Gastrocnemius medialis (tissue), 4 donors: ENCODE measurements at regions not wholly inside any gene's neighbourhood (a gene's known extent, or its start where the extent isn't known, plus 50 kb on each side); places are given as distances from the start of the nearest gene placed in this dataset.

Experiments used
- ATAC-seq, 2 donors: fragments of 150-250 bp; one replicate each; pipeline ENCODE4 v1.9.1; 2016
- DNase-seq, 2 donors: peaks; one replicate each; pipeline ENCODE4 v3.0.0-alpha.2; 2019
- H3K27ac ChIP-seq, 4 donors: fragments of 200-600 bp; sonication (generic); 1 replicate in 1 of 4; 2 replicates in 3 of 4; pipeline ENCODE4 v1.5.1; 2016 to 2018; ENCODE audit warnings: mild to moderate bottlenecking in 2 of 4, moderate library complexity in 1 of 4
- H3K27me3 ChIP-seq, 3 donors: fragments of 200-600 bp; sonication (generic) in 2 of 3; 1 replicate in 1 of 3; 2 replicates in 2 of 3; pipeline versions ENCODE4 v1.5.1 to v1.6.0; 2016 to 2019; ENCODE audit warnings: mild to moderate bottlenecking in 1 of 3, moderate library complexity in 1 of 3
- H3K36me3 ChIP-seq, 2 donors: fragments of 200-600 bp; sonication (generic) in 1 of 2; one replicate each; pipeline ENCODE4 v1.5.1; 2017 to 2018
- H3K4me1 ChIP-seq, 2 donors: fragments of 200-600 bp; sonication (generic) in 1 of 2; one replicate each; pipeline ENCODE4 v1.5.1; 2016 to 2017; ENCODE audit warnings: mild to moderate bottlenecking in 2 of 2
- H3K4me3 ChIP-seq, 4 donors: fragments of 200-600 bp; sonication (generic) in 3 of 4; 1 replicate in 1 of 4; 2 replicates in 3 of 4; pipeline ENCODE4 v1.5.1; 2016 to 2019; ENCODE audit warnings: mild to moderate bottlenecking in 2 of 4
- H3K9me3 ChIP-seq, 3 donors: fragments of 200-600 bp; sonication (generic) in 2 of 3; 1 replicate in 1 of 3; 2 replicates in 2 of 3; pipeline ENCODE4 v1.5.1; 2016 to 2019
- POLR2A ChIP-seq, 2 donors: fragments of 450-650 bp; IDR thresholded peaks; one replicate each; pipeline ENCODE4 v1.6.1; 2017; ENCODE audit warnings: antibody characterized with exemption in 2 of 2, mild to moderate bottlenecking in 2 of 2, moderate library complexity in 2 of 2
- in situ Hi-C, 4 donors: fragments of 200-750 bp; cut with MboI; loops; one replicate each; pipeline versions ENCODE4 v1.15.0 to v1.8.0; 2017; ENCODE audit warnings: low sequenced_read_pairs in 4 of 4
- intact Hi-C: fragments of 100-400 bp; cut with DNase I; formaldehyde crosslinking; loops from one replicate; pipeline ENCODE4 v1.15.1; 2023; ENCODE audit warnings: low total_unique reads
- TF ChIP-seq, protein P1 (sequence below), 5 experiments: fragments of 450-650 bp in 3 of 5; fragments of 200-600 bp in 2 of 5; sonication (generic) in 2 of 5; IDR thresholded peaks in 4 of 5; conservative IDR thresholded peaks in 1 of 5; 1 replicate in 4 of 5; 2 replicates in 1 of 5; pipeline ENCODE4 v1.5.1; 2016 to 2019; ENCODE audit warnings: antibody characterized with exemption in 5 of 5, mild to moderate bottlenecking in 3 of 5, moderate library complexity in 3 of 5

DNA sequence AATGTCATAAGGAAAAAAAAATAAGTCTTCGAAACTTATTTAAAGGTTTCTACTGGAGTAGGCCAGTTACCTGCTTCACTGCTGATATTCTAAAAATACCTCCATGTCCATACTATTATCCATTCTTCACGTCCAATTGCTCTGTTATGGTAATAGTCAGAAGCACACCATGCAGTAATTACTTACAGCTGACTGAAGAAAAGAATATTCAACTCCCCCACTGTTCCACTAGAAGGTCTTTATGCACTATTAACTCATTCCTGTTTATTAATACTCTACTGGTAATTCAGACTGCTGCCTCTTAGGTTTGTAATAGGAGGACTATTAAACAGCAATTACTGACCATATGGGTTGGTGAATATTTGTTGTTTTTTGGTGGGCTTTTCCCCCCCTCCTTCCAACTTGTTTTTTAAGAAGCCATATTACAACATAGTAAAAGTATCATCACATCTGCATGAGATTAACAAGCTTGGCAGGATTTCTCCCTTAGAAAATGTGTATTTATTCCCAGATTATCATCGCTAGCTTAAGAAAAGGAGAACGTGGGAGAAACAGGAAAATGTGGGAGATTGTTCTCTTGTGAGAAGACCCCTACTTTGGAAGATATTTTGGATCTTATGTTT, 806.4 kb upstream of the FANCL start:
- TF ChIP-seq POLR2A (IDR thresholded peaks at IDR 0.05) = no peak
- TF ChIP-seq, protein P1, sequence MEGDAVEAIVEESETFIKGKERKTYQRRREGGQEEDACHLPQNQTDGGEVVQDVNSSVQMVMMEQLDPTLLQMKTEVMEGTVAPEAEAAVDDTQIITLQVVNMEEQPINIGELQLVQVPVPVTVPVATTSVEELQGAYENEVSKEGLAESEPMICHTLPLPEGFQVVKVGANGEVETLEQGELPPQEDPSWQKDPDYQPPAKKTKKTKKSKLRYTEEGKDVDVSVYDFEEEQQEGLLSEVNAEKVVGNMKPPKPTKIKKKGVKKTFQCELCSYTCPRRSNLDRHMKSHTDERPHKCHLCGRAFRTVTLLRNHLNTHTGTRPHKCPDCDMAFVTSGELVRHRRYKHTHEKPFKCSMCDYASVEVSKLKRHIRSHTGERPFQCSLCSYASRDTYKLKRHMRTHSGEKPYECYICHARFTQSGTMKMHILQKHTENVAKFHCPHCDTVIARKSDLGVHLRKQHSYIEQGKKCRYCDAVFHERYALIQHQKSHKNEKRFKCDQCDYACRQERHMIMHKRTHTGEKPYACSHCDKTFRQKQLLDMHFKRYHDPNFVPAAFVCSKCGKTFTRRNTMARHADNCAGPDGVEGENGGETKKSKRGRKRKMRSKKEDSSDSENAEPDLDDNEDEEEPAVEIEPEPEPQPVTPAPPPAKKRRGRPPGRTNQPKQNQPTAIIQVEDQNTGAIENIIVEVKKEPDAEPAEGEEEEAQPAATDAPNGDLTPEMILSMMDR (IDR thresholded peaks at IDR 0.05 in 4 of 5, conservative IDR thresholded peaks at IDR 0.05 in 1 of 5) = no peak
- DNase-seq (no peak), ATAC-seq (no peak)
- Histone ChIP-seq H3K27ac (no peak overlapping the region), H3K36me3 (no peaks in the 10 kb centered on the region), H3K4me3 (no peak overlapping the region), H3K27me3 (no peaks in the 10 kb centered on the region), H3K4me1 (no peaks in the 10 kb centered on the region), H3K9me3 (no peaks in the 10 kb centered on the region)
- in situ Hi-C loops = no loop called here
- intact Hi-C loops = no loop called here

GRCh38 chr2:59046401-59047372, 805.6 kb upstream of the FANCL start:
- H3K4me3 ChIP-seq = no peak overlapping the region
- DNase-seq (no peak), ATAC-seq (no peak)
- no peak for TF ChIP-seq POLR2A (IDR thresholded peaks at IDR 0.05)
- TF ChIP-seq, protein P1 (IDR thresholded peaks at IDR 0.05 in 4 of 5, conservative IDR thresholded peaks at IDR 0.05 in 1 of 5) = no peak
- in situ Hi-C loops = no loop called here
- H3K36me3 ChIP-seq = no peaks in the 10 kb centered on the region
- intact Hi-C loops = no loop called here
- no peaks in the 10 kb centered on the region for H3K9me3 ChIP-seq
- H3K4me1 ChIP-seq = no peaks in the 10 kb centered on the region
- H3K27ac ChIP-seq = no peak overlapping the region
- no peaks in the 10 kb centered on the region for H3K27me3 ChIP-seq

DNA sequence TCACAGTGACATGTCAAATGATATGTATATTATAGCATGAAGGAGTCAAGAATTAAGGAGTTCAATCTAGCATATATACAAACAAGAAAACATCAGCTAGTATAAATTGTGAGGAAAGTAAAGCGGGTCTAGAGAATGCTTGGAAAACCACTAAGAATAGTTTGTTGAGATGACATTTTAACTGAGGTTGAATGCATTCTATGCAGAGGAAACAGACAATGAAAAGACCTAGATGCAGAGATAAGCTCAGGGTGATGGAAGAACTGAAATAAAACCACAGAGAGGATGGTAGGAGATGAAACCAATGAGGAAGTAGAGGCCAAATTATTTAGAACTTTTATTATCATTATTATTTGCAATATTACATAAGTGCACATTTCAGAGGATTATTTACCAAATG, 803.6 kb upstream of the FANCL start:
- no peak for ATAC-seq
- H3K27ac ChIP-seq = no peak overlapping the region
- intact Hi-C loops (no loop called here), in situ Hi-C loops (no loop called here)
- H3K36me3 ChIP-seq = no peaks in the 10 kb centered on the region
- no peak for DNase-seq
- H3K27me3 ChIP-seq = no peaks in the 10 kb centered on the region
- no peaks in the 10 kb centered on the region for H3K4me1 ChIP-seq
- no peak overlapping the region for H3K4me3 ChIP-seq
- no peaks in the 10 kb centered on the region for H3K9me3 ChIP-seq
- no peak for TF ChIP-seq POLR2A (IDR thresholded peaks at IDR 0.05)
- TF ChIP-seq, protein P1 (IDR thresholded peaks at IDR 0.05 in 4 of 5, conservative IDR thresholded peaks at IDR 0.05 in 1 of 5) = no peak

DNA sequence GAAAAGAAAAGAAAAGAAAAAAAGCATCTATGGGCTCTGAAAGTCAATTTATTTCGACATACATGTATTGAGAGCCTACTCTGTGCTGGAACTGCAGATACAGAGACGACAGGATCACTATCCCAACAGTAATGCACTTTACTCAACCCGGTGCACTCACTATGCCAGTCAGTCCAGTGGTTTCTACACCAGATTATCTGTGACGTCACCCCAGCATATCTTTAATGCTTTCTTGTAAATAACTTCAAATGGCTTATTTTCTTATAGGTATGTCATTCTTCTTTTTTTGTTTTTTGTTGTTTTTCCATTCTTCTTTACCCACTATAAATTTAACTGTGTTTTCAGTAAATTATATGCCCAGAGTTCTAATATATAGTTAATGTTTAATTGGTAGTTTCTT, 800.0 kb upstream of the FANCL start:
- ATAC-seq (no peak), DNase-seq (no peak)
- Histone ChIP-seq H3K4me3 (no peak overlapping the region), H3K36me3 (no peaks in the 10 kb centered on the region), H3K4me1 (no peaks in the 10 kb centered on the region), H3K9me3 (peaks cover 0 to 5% (median 0%) of the 10 kb centered on the region in 3 donors), H3K27ac (no peak overlapping the region), H3K27me3 (no peaks in the 10 kb centered on the region)
- in situ Hi-C loops = no loop called here
- TF ChIP-seq, protein P1 (IDR thresholded peaks at IDR 0.05 in 4 of 5, conservative IDR thresholded peaks at IDR 0.05 in 1 of 5) = no peak
- no peak for TF ChIP-seq POLR2A (IDR thresholded peaks at IDR 0.05)
- intact Hi-C loops = no loop called here
